ENCODE measurements at regions not wholly inside any gene's neighbourhood (a gene's known extent, or its start where the extent isn't known, plus 50 kb on each side); places are given as distances from the start of the nearest gene placed in this dataset.

DNA sequence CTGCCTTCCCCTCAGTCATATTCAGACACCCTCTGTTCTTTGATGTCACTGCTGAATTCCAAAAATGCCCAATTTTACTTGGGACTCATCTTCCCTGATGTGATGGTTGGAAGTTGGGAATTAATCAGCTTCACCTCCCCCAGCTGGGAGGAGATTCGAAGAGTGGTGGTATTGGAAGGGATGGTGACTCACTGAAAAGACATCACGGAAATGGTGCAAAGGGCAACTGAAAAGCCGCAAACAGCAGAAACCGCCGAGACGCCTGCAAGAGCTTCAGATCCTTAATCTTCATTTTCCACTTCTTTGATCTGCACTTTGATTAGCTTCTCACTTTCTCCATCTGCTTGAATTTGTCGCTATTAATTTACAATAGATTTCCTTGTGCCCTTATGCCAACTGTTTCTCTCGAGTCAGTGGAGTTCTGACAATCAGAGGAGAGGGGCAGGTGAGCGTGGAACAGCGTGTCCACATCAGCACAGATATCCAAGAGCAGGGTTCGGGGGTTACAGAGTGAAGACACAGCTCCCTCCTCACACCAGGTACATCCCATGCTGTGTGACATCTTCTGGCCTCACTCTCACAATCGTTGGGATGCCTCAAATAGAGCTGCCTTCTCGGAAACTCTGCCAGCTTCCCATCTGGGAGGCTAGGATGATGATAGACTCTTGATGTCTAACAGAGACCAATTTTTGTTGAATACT lies 325.4 kb downstream of the BRD1 start:
- Mint-ChIP-seq H3K36me3 (ENCODE audit: low read depth) (no peaks in the 10 kb centered on the region), H3K9me3 (peaks cover 4% of the 10 kb centered on the region), H3K4me1 (no peaks in the 10 kb centered on the region), H3K4me3 (no peak overlapping the region), H3K27me3 (ENCODE audit: low read depth) (peaks cover 5% of the 10 kb centered on the region), H3K27ac (no peak overlapping the region)
- TF ChIP-seq CTCF (IDR thresholded peaks at IDR 0.05; ENCODE audit: unreplicated experiment in 3 of 3), result no peak

GRCh38 chr22:49500942-49501395 lies 326.7 kb downstream of the BRD1 start:
- Mint-ChIP-seq H3K4me1 (no peaks in the 10 kb centered on the region), H3K27me3 (ENCODE audit: low read depth) (peaks cover 5% of the 10 kb centered on the region), H3K27ac (no peak overlapping the region), H3K36me3 (ENCODE audit: low read depth) (no peaks in the 10 kb centered on the region), H3K4me3 (no peak overlapping the region), H3K9me3 (peaks cover 8% of the 10 kb centered on the region)
- no peak for TF ChIP-seq CTCF (IDR thresholded peaks at IDR 0.05; ENCODE audit: unreplicated experiment in 3 of 3)

DNA sequence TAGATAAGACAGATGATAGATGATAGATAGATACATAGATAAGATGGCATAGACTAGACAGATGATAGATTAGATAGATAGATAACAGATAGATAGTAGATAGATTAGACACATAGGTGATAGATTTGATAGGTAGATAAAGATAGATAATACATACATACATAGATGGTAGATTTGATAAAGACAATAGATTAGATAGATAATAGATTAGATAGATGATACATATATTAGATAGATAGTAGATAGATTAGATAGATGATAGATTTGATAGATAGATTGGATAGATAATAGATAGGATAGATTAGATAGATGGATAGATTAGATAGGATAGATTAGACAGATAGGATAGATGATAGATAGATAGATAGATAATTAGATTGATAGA lies 327.6 kb downstream of the BRD1 start:
- H3K4me1 Mint-ChIP-seq, result no peaks in the 10 kb centered on the region
- peaks cover 5% of the 10 kb centered on the region for H3K27me3 Mint-ChIP-seq (ENCODE audit: low read depth)
- H3K36me3 Mint-ChIP-seq (ENCODE audit: low read depth), result no peaks in the 10 kb centered on the region
- peaks cover 14% of the 10 kb centered on the region for H3K9me3 Mint-ChIP-seq
- no peak overlapping the region for H3K27ac Mint-ChIP-seq
- no peak overlapping the region for H3K4me3 Mint-ChIP-seq
- TF ChIP-seq CTCF (IDR thresholded peaks at IDR 0.05; ENCODE audit: unreplicated experiment in 3 of 3), result no peak

DNA sequence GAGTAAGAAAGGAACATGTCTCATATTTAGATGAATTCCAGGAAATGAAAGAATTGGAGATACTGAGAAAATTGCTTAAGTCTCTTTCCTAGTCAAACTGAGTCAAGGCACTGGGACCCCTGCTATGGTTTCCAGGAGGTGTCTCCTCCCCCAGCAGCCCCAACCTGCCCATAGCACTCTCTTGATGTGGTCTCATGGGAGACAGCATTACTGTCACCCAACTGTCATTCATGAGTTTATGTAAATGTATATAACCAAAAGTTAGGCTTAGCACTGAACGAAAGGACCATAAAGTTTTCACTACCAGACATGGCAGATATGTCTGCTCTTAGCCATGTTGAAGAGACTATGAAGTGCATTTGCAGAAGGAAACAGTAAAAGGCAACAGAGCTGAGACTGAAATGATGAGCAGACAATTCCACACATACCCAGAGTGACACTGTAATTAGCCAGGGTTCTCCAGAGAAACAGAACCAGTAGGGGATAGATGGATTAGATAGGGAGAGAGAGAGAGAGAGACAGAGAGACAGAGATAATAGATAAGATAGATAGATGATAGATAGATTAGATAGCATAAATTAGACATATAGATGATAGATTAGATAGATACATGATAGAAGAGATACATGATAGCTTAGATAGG lies 328.1 kb downstream of the BRD1 start:
- no peak overlapping the region for H3K4me3 Mint-ChIP-seq
- no peak overlapping the region for H3K27ac Mint-ChIP-seq
- no peak for TF ChIP-seq CTCF (IDR thresholded peaks at IDR 0.05; ENCODE audit: unreplicated experiment in 3 of 3)
- H3K27me3 Mint-ChIP-seq (ENCODE audit: low read depth), result peaks cover 5% of the 10 kb centered on the region
- H3K9me3 Mint-ChIP-seq, result peaks cover 18% of the 10 kb centered on the region
- no peaks in the 10 kb centered on the region for H3K4me1 Mint-ChIP-seq
- no peaks in the 10 kb centered on the region for H3K36me3 Mint-ChIP-seq (ENCODE audit: low read depth)

GRCh38 chr22:49497266-49497665 lies 330.4 kb downstream of the BRD1 start:
- TF ChIP-seq CTCF (IDR thresholded peaks at IDR 0.05; ENCODE audit: unreplicated experiment in 3 of 3), result no peak
- peaks cover 18% of the 10 kb centered on the region for H3K9me3 Mint-ChIP-seq
- H3K27ac Mint-ChIP-seq, result no peak overlapping the region
- H3K4me3 Mint-ChIP-seq, result no peak overlapping the region
- no peaks in the 10 kb centered on the region for H3K4me1 Mint-ChIP-seq
- peaks cover 8% of the 10 kb centered on the region for H3K27me3 Mint-ChIP-seq (ENCODE audit: low read depth)
- no peaks in the 10 kb centered on the region for H3K36me3 Mint-ChIP-seq (ENCODE audit: low read depth)

DNA sequence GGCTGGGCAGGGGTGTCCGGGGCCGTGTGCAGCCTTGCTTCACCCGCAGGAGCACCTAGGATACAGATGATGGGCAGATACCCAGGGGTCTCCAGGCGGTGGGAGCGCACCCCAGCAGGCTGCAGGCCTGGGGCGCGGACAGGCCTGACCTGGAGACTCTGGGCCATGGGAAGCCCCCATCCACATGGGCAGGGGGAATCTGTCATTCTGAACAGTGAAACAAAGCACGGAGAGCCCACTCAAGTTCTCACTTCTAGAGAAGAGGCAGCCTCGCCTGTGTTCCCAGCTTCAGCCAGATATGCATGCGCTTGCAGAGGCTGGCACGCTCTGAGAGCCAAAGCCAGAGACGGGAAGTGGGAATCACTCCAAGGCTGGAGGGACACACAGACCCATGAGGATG lies 333.1 kb downstream of the BRD1 start:
- H3K4me3 Mint-ChIP-seq, result no peak overlapping the region
- peaks cover 19% of the 10 kb centered on the region for H3K27me3 Mint-ChIP-seq (ENCODE audit: low read depth)
- no peaks in the 10 kb centered on the region for H3K36me3 Mint-ChIP-seq (ENCODE audit: low read depth)
- no peak for TF ChIP-seq CTCF (IDR thresholded peaks at IDR 0.05; ENCODE audit: unreplicated experiment in 3 of 3)
- H3K4me1 Mint-ChIP-seq, result peaks cover 5% of the 10 kb centered on the region
- no peak overlapping the region for H3K27ac Mint-ChIP-seq
- peaks cover 18% of the 10 kb centered on the region for H3K9me3 Mint-ChIP-seq

Measured in nephron (organoid).